ENCODE measurements at regions not wholly inside any gene's neighbourhood (a gene's known extent, or its start where the extent isn't known, plus 50 kb on each side); places are given as distances from the start of the nearest gene placed in this dataset.

- no peak for TF ChIP-seq CTCF (IDR thresholded peaks at IDR 0.05)
- TF ChIP-seq POLR2A (IDR thresholded peaks at IDR 0.05) = no peak
These were observed 162.5 kb upstream of the SDK2 start for GRCh38 chr17:73806768-73807167.

Measured in lower leg skin (tissue), 3 donors.